GM19238 (cell line): ENCODE measurements at regions not wholly inside any gene's neighbourhood (a gene's known extent, or its start where the extent isn't known, plus 50 kb on each side); places are given as distances from the start of the nearest gene placed in this dataset.
A peak's percentile ranks its signal among the peaks of the same experiment; 100 is the strongest.

Experiments used
- DNase-seq: peaks from one replicate; pipeline ENCODE4 v3.0.0; 2011; ENCODE audit warnings: low spot score; ENCODE audit not compliant: insufficient read length

GRCh38 chr22:27380855-27381254, 420.7 kb downstream of the MN1 start:
- no peak for DNase-seq

- DNase-seq: no peak
Observed at GRCh38 chr22:27381552-27381951, 420.0 kb downstream of the MN1 start.

- DNase-seq: no peak
Observed at GRCh38 chr22:27381960-27382742, 419.4 kb downstream of the MN1 start.

GRCh38 chr22:27382947-27383346, 418.6 kb downstream of the MN1 start:
- DNase-seq: no peak

- DNase-seq: no peak
Observed at GRCh38 chr22:27383896-27384295, 417.7 kb downstream of the MN1 start.

GRCh38 chr22:27385261-27385998, 416.1 kb downstream of the MN1 start:
- no peak for DNase-seq

- DNase-seq: no peak
Observed at GRCh38 chr22:27386186-27386585, 415.4 kb downstream of the MN1 start.

- DNase-seq: no peak
Observed at GRCh38 chr22:27387561-27387960, 414.0 kb downstream of the MN1 start.

GRCh38 chr22:27388090-27388600, 413.4 kb downstream of the MN1 start:
- peak; percentile 11 for DNase-seq

GRCh38 chr22:27389727-27390075, 411.9 kb downstream of the MN1 start:
- no peak for DNase-seq

GRCh38 chr22:27391092-27391770, 410.3 kb downstream of the MN1 start:
- DNase-seq: no peak

- no peak for DNase-seq
Observed at GRCh38 chr22:27393371-27393770, 408.2 kb downstream of the MN1 start.

- no peak for DNase-seq
Observed at GRCh38 chr22:27394806-27395404, 406.7 kb downstream of the MN1 start.

GRCh38 chr22:27397036-27397953, 404.3 kb downstream of the MN1 start:
- DNase-seq: no peak

GRCh38 chr22:27397954-27398342, 403.6 kb downstream of the MN1 start:
- no peak for DNase-seq

- no peak for DNase-seq
Observed at GRCh38 chr22:27399161-27399560, 402.4 kb downstream of the MN1 start.

- no peak for DNase-seq
Observed at GRCh38 chr22:27400811-27401210, 400.7 kb downstream of the MN1 start.

GRCh38 chr22:27401321-27401720, 400.2 kb downstream of the MN1 start:
- no peak for DNase-seq

- DNase-seq: no peak
Observed at GRCh38 chr22:27404441-27404840, 397.1 kb downstream of the MN1 start.

GRCh38 chr22:27405672-27406388, 395.7 kb downstream of the MN1 start:
- peak; percentile 30 for DNase-seq
